ENCODE measurements at regions not wholly inside any gene's neighbourhood (a gene's known extent, or its start where the extent isn't known, plus 50 kb on each side); places are given as distances from the start of the nearest gene placed in this dataset.
A peak's percentile ranks its signal among the peaks of the same experiment; 100 is the strongest.

- TF ChIP-seq, protein P1, sequence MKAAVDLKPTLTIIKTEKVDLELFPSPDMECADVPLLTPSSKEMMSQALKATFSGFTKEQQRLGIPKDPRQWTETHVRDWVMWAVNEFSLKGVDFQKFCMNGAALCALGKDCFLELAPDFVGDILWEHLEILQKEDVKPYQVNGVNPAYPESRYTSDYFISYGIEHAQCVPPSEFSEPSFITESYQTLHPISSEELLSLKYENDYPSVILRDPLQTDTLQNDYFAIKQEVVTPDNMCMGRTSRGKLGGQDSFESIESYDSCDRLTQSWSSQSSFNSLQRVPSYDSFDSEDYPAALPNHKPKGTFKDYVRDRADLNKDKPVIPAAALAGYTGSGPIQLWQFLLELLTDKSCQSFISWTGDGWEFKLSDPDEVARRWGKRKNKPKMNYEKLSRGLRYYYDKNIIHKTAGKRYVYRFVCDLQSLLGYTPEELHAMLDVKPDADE (IDR thresholded peaks at IDR 0.05): no peak
- TF ChIP-seq NANOG (IDR thresholded peaks at IDR 0.05; ENCODE audit: borderline replicate concordance) (no peak), ZNF331 (CRISPR knock-in tag; IDR thresholded peaks at IDR 0.05; ENCODE audit: low read depth) (no peak)
Observed at GRCh38 chr5:51072937-51073336, 310.3 kb upstream of the ISL1 start (continued).

DNA sequence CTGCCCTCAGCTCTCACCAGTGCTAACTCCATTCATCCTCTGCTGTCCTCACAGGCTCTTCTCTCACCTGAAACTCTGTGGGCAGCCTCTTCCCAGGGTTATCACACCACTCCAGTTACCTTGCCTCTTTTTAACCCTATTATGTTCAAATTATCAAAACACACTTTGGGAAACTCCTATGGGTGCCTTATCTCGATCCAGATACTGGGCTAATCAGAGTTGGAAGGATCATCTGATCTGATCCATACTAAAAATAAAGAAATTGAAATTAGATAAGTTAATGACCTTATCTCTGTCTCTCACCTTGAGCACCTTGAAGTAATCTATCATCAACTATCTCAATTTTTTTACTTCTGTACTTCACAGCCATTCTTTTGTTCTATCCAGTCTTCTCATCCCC is 300.5 kb upstream of the ISL1 start:
- H4K20me1 ChIP-seq (replicated peaks; ENCODE audit: insufficient read depth): no peaks in the 10 kb centered on the region
- H3K27me3 Mint-ChIP-seq (ENCODE audit: insufficient read depth, low read depth, poor library complexity): peaks cover 2% of the 10 kb centered on the region
- no peak overlapping the region for H3K4me3 Mint-ChIP-seq
- no peaks in the 10 kb centered on the region for H3K9me2 ChIP-seq (ENCODE audit: insufficient read depth)
- no peaks in the 10 kb centered on the region for H3K36me3 Mint-ChIP-seq (ENCODE audit: low read depth)
- no peak for ATAC-seq
- H3K9me3 Mint-ChIP-seq: no peaks in the 10 kb centered on the region
- H3K27me3 ChIP-seq (ENCODE audit: insufficient read depth): no peaks in the 10 kb centered on the region
- no peaks in the 10 kb centered on the region for H3F3A ChIP-seq (replicated peaks; ENCODE audit: low read depth)
- no peak overlapping the region for H3K4me3 ChIP-seq
- no peaks in the 10 kb centered on the region for H3K4me1 Mint-ChIP-seq
- H3K4me2 ChIP-seq: no peak overlapping the region
- DNase-seq (ENCODE audit: low spot score): no peak
- H3K27ac Mint-ChIP-seq: 0 out of 2 replicates have a peak overlapping the region, but pooled peaks have one; percentile 34
- no peaks in the 10 kb centered on the region for H3K36me3 ChIP-seq (ENCODE audit: insufficient read depth)
- no peak overlapping the region for H3K27ac ChIP-seq (ENCODE audit: low read depth)
- no peaks in the 10 kb centered on the region for H3K4me1 ChIP-seq (ENCODE audit: insufficient read depth)
- no peak overlapping the region for H2AFZ ChIP-seq
- H3K79me2 ChIP-seq (replicated peaks; ENCODE audit: insufficient read depth): no peaks in the 10 kb centered on the region
- TF ChIP-seq, protein P2, sequence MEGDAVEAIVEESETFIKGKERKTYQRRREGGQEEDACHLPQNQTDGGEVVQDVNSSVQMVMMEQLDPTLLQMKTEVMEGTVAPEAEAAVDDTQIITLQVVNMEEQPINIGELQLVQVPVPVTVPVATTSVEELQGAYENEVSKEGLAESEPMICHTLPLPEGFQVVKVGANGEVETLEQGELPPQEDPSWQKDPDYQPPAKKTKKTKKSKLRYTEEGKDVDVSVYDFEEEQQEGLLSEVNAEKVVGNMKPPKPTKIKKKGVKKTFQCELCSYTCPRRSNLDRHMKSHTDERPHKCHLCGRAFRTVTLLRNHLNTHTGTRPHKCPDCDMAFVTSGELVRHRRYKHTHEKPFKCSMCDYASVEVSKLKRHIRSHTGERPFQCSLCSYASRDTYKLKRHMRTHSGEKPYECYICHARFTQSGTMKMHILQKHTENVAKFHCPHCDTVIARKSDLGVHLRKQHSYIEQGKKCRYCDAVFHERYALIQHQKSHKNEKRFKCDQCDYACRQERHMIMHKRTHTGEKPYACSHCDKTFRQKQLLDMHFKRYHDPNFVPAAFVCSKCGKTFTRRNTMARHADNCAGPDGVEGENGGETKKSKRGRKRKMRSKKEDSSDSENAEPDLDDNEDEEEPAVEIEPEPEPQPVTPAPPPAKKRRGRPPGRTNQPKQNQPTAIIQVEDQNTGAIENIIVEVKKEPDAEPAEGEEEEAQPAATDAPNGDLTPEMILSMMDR (conservative IDR thresholded peaks at IDR 0.05; ENCODE audit: low read depth in 2 of 2): no peak

DNA sequence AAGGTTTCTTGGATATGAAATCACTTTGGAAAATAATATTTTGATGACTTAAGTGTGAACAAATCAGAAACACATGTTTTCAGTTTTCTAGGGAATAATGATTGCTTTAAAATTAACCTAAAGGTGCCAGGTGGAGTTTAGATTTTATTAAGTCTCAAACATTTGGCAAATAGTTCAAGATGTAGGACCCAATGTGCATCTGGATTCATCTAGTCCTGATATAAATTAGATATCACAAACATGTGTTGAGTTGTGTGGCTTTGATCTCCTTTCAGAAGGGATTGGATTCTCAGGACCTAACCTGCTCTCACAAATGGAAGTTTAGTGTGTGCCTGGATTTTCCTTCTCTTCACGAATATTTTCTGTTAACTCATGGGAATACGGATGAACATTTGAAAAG is 291.4 kb upstream of the ISL1 start:
- H3K36me3 ChIP-seq (ENCODE audit: insufficient read depth): no peaks in the 10 kb centered on the region
- no peaks in the 10 kb centered on the region for H3F3A ChIP-seq (replicated peaks; ENCODE audit: low read depth)
- no peak overlapping the region for H3K27ac ChIP-seq (ENCODE audit: low read depth)
- H2AFZ ChIP-seq: no peak overlapping the region
- Mint-ChIP-seq H3K27me3 (ENCODE audit: insufficient read depth, low read depth, poor library complexity) (no peaks in the 10 kb centered on the region), H3K4me1 (no peaks in the 10 kb centered on the region), H3K9me3 (no peaks in the 10 kb centered on the region), H3K4me3 (no peak overlapping the region), H3K36me3 (ENCODE audit: low read depth) (no peaks in the 10 kb centered on the region), H3K27ac (no peak overlapping the region)
- H3K4me1 ChIP-seq (ENCODE audit: insufficient read depth): no peaks in the 10 kb centered on the region
- no peaks in the 10 kb centered on the region for H3K79me2 ChIP-seq (replicated peaks; ENCODE audit: insufficient read depth)
- H4K20me1 ChIP-seq (replicated peaks; ENCODE audit: insufficient read depth): no peaks in the 10 kb centered on the region
- ATAC-seq (no peak), DNase-seq (ENCODE audit: low spot score) (no peak)
- no peaks in the 10 kb centered on the region for H3K27me3 ChIP-seq (ENCODE audit: insufficient read depth)
- TF ChIP-seq JUNB (IDR thresholded peaks at IDR 0.05; ENCODE audit: unreplicated experiment) (no peak), ZNF114 (CRISPR knock-in tag; IDR thresholded peaks at IDR 0.05) (no peak)
- TF ChIP-seq, protein P1 (IDR thresholded peaks at IDR 0.05): no peak
- TF ChIP-seq, protein P2 (conservative IDR thresholded peaks at IDR 0.05; ENCODE audit: low read depth in 2 of 2): no peak
- H3K4me3 ChIP-seq: no peak overlapping the region
- H3K4me2 ChIP-seq: no peak overlapping the region
- H3K9me2 ChIP-seq (ENCODE audit: insufficient read depth): no peaks in the 10 kb centered on the region

Data from GM23338 (cell line).